Endothelial cell of umbilical vein (primary cell): ENCODE measurements at regions not wholly inside any gene's neighbourhood (a gene's known extent, or its start where the extent isn't known, plus 50 kb on each side); places are given as distances from the start of the nearest gene placed in this dataset.

Source experiments
- BruUV-seq: library from RNA; stranded (reverse); fragments of 400-500 nt; replicated peaks from 2 replicates; lab custom pipeline; 2021; lab: Mats Ljungman, UMichigan
- CTCF ChIA-PET: fragments of 300-600, 350-600 bp; sonication (Branson Sonifier 250); formaldehyde crosslinking; loops from one replicate; lab custom pipeline; 2021; ENCODE audit warnings: antibody characterized with exemption, inconsistent platforms; lab: Charles Lee
- POLR2A ChIA-PET: fragments of 300-600, 350-600 bp; sonication (Branson Sonifier 250); formaldehyde crosslinking; loops from one replicate; lab custom pipeline; 2021; ENCODE audit warnings: antibody characterized with exemption, inconsistent platforms; lab: Charles Lee
- DNase-seq: peaks from one replicate; pipeline ENCODE4 v3.0.0-alpha.2; 2011; ENCODE audit warnings: low read depth, low spot score
- FAIRE-seq: peaks from 2 replicates; lab custom pipeline; 2011; peaks lifted over from hg19 to GRCh38; lab: Jason Lieb, UNC
- H2AFZ ChIP-seq: 2 replicates; pipeline ENCODE4 v1.6.0; 2012; ENCODE audit warnings: low read depth, low read length, control low read depth, inconsistent platforms
- H3K27ac ChIP-seq: 2 replicates; pipeline ENCODE4 v1.5.1; 2011; ENCODE audit warnings: low read depth, mild to moderate bottlenecking, control low read depth, low read length, moderate library complexity; ENCODE audit not compliant: insufficient read depth
- H3K27me3 ChIP-seq, 2 experiments: 2 replicates each; pipeline versions ENCODE4 v1.6.0 to v1.6.1; 2011; ENCODE audit warnings: low read length in 2 of 2, mixed read lengths in 1 of 2; ENCODE audit not compliant: control insufficient read depth in 2 of 2, insufficient read depth in 2 of 2
- H3K36me3 ChIP-seq, 2 experiments: 2 replicates in 1 of 2; 3 replicates in 1 of 2; pipeline ENCODE4 v1.5.1; 2011; ENCODE audit warnings: low read length in 2 of 2, mild to moderate bottlenecking in 1 of 2, moderate library complexity in 1 of 2; ENCODE audit not compliant: control insufficient read depth in 2 of 2, insufficient read depth in 2 of 2; ENCODE audit errors: extremely low read depth in 1 of 2
- H3K4me1 ChIP-seq: 3 replicates; pipeline ENCODE4 v1.5.1; 2011; ENCODE audit warnings: mild to moderate bottlenecking, low read length; ENCODE audit not compliant: control insufficient read depth, insufficient read depth; ENCODE audit errors: extremely low read depth
- H3K4me2 ChIP-seq: 2 replicates; pipeline ENCODE4 v1.6.1; 2011; ENCODE audit warnings: low read length, control low read depth, mixed read lengths; ENCODE audit not compliant: insufficient read depth
- H3K4me3 ChIP-seq, 3 experiments: fragments of 200-600 bp in 1 of 3; sonication (generic), shearing (Covaris generic) in 1 of 3; replicated peaks in 1 of 3; 2 replicates each; pipeline ENCODE4 v1.5.1; 2011 to 2016; ENCODE audit warnings: control low read depth in 3 of 3, low read length in 3 of 3, mild to moderate bottlenecking in 2 of 3, inconsistent platforms in 1 of 3, low read depth in 1 of 3, moderate library complexity in 1 of 3; ENCODE audit not compliant: insufficient read depth in 1 of 3
- H3K79me2 ChIP-seq: 2 replicates; pipeline ENCODE4 v1.6.0; 2012; ENCODE audit warnings: low read length, inconsistent platforms; ENCODE audit not compliant: control insufficient read depth, insufficient read depth
- H3K9ac ChIP-seq: replicated peaks from 2 replicates; pipeline ENCODE3; 2011; ENCODE audit warnings: low read length, control low read depth; ENCODE audit not compliant: insufficient read depth; ENCODE audit errors: extremely low read depth
- H3K9me1 ChIP-seq: replicated peaks from 3 replicates; pipeline ENCODE4 v1.6.0; 2011; ENCODE audit warnings: mild to moderate bottlenecking, low read length; ENCODE audit not compliant: control insufficient read depth, insufficient read depth; ENCODE audit errors: extremely low read depth
- H3K9me3 ChIP-seq: replicated peaks from 2 replicates; pipeline ENCODE4 v1.5.1; 2012; ENCODE audit warnings: low read length, inconsistent platforms; ENCODE audit not compliant: control insufficient read depth, insufficient read depth
- H4K20me1 ChIP-seq: replicated peaks from 2 replicates; pipeline ENCODE3; 2011; ENCODE audit warnings: mild to moderate bottlenecking, low read length; ENCODE audit not compliant: control insufficient read depth, insufficient read depth; ENCODE audit errors: extremely low read depth
- EZH2 ChIP-seq: IDR thresholded peaks from 2 replicates; pipeline ENCODE4 v1.6.1; 2012; ENCODE audit warnings: borderline replicate concordance, low read depth, mild to moderate bottlenecking, moderate library complexity, low read length, inconsistent platforms; ENCODE audit not compliant: severe bottlenecking
- FOS ChIP-seq: IDR thresholded peaks from 2 replicates; pipeline ENCODE4 v1.6.1; 2011; ENCODE audit warnings: mild to moderate bottlenecking, low read length, moderate library complexity, borderline replicate concordance; ENCODE audit not compliant: insufficient read depth
- GATA2 ChIP-seq: IDR thresholded peaks from 2 replicates; pipeline ENCODE4 v1.7.0; 2011; ENCODE audit warnings: low read depth, mild to moderate bottlenecking, moderate library complexity, mixed read lengths, low read length; ENCODE audit not compliant: insufficient read length, insufficient read depth
- JUN ChIP-seq: IDR thresholded peaks from 2 replicates; pipeline ENCODE4 v1.6.1; 2011; ENCODE audit warnings: borderline replicate concordance, low read depth; ENCODE audit not compliant: insufficient read length, insufficient read depth
- MYC ChIP-seq: IDR thresholded peaks from one replicate; pipeline ENCODE4 v1.6.1; 2011; ENCODE audit warnings: mild to moderate bottlenecking, low read depth, low read length
- POLR2A ChIP-seq: IDR thresholded peaks from 2 replicates; pipeline ENCODE4 v1.6.1; 2012; ENCODE audit warnings: low read depth, mild to moderate bottlenecking, control low read depth, low read length
- POLR2AphosphoS5 ChIP-seq: IDR thresholded peaks from 2 replicates; pipeline ENCODE4 v1.6.1; 2012; ENCODE audit warnings: low read depth, mild to moderate bottlenecking, control low read depth, low read length, moderate library complexity; ENCODE audit not compliant: insufficient read depth
- dilution Hi-C: fragments of 300-500 bp; cut with MboI; formaldehyde crosslinking; loops from one replicate; pipeline ENCODE4 v1.15.0; 2019; ENCODE audit warnings: low sequenced_read_pairs; ENCODE audit not compliant: extremely low pct_ligation_motif_present
- intact Hi-C: fragments of 100-400 bp; cut with micrococcal nuclease; formaldehyde crosslinking; loops from one replicate; pipeline ENCODE4 v1.10.0; 2022
- TF ChIP-seq, protein P1 (sequence below), 2 donors: IDR thresholded peaks; 1 replicate in 1 of 2; 2 replicates in 1 of 2; pipeline ENCODE4 v1.5.1; 2011; ENCODE audit warnings: low read length in 2 of 2, mild to moderate bottlenecking in 2 of 2, moderate library complexity in 2 of 2, control low read depth in 1 of 2, inconsistent platforms in 1 of 2, low read depth in 1 of 2; ENCODE audit not compliant: insufficient read depth in 1 of 2; ENCODE audit errors: extremely low read depth in 1 of 2
- TF ChIP-seq, protein P2 (sequence below): IDR thresholded peaks from 2 replicates; pipeline ENCODE4 v1.6.1; 2011; ENCODE audit not compliant: insufficient read depth, insufficient read length

DNA sequence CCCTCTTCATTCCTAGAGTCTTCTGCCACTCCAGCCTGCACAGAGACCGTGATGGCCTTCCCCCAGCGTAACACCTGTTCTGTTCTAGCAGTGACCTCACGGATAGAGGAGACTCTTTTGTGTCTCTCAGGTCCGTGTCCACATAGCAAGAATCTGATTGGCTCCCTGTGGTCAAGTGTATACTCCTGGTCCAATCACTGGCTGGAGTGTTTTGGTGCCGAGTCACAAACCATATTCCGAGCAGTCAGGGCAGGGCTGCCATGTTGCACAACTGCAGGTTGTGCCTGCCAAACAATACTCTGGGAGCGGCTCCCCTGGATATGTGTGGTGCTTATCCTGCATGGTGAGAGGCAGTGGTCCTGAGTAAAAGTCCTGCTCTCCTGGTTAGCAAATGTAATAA is 402.4 kb downstream of the KCNRG start:
- Histone ChIP-seq H4K20me1 (no peaks in the 10 kb centered on the region), H3K27ac (no peak overlapping the region), H3K36me3 (no peaks in the 10 kb centered on the region), H3K4me3 (no peak overlapping the region), H2AFZ (no peak overlapping the region), H3K9me3 (no peaks in the 10 kb centered on the region), H3K4me1 (peaks cover 18% of the 10 kb centered on the region), H3K79me2 (no peaks in the 10 kb centered on the region), H3K27me3 (no peaks in the 10 kb centered on the region), H3K4me2 (no peak overlapping the region), H3K9me1 (no peaks in the 10 kb centered on the region), H3K9ac (no peak overlapping the region)
- intact Hi-C loops = no loop called here
- dilution Hi-C loops = no loop called here
- CTCF ChIA-PET = no interaction called here
- BruUV-seq = no TSS peak
- TF ChIP-seq GATA2 = no peak
- no peak for TF ChIP-seq POLR2AphosphoS5
- no peak for TF ChIP-seq EZH2
- TF ChIP-seq, protein P1, sequence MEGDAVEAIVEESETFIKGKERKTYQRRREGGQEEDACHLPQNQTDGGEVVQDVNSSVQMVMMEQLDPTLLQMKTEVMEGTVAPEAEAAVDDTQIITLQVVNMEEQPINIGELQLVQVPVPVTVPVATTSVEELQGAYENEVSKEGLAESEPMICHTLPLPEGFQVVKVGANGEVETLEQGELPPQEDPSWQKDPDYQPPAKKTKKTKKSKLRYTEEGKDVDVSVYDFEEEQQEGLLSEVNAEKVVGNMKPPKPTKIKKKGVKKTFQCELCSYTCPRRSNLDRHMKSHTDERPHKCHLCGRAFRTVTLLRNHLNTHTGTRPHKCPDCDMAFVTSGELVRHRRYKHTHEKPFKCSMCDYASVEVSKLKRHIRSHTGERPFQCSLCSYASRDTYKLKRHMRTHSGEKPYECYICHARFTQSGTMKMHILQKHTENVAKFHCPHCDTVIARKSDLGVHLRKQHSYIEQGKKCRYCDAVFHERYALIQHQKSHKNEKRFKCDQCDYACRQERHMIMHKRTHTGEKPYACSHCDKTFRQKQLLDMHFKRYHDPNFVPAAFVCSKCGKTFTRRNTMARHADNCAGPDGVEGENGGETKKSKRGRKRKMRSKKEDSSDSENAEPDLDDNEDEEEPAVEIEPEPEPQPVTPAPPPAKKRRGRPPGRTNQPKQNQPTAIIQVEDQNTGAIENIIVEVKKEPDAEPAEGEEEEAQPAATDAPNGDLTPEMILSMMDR (IDR thresholded peaks at IDR 0.05; ENCODE audit: extremely low read depth in 1 of 2, insufficient read depth in 1 of 2, low read depth in 1 of 2, low read length in 2 of 2) = no peak
- TF ChIP-seq JUN = no peak
- no peak for TF ChIP-seq MYC
- TF ChIP-seq POLR2A = no peak
- no peak for TF ChIP-seq FOS
- TF ChIP-seq, protein P2, sequence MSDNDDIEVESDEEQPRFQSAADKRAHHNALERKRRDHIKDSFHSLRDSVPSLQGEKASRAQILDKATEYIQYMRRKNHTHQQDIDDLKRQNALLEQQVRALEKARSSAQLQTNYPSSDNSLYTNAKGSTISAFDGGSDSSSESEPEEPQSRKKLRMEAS = no peak
- FAIRE-seq = no peak
- POLR2A ChIA-PET = no interaction called here
- DNase-seq = no peak
